Activated CD4-positive, alpha-beta T cell treated with anti-CD3 and anti-CD28 coated beads, Interleukin-2, amount 50 U/mL, for 1 hour (primary cell): ENCODE measurements at regions not wholly inside any gene's neighbourhood (a gene's known extent, or its start where the extent isn't known, plus 50 kb on each side); places are given as distances from the start of the nearest gene placed in this dataset.

Experiments
- DNase-seq: peaks from one replicate; pipeline ENCODE4 v3.0.0-alpha.2; 2020

- no peak for DNase-seq
These were observed 719.6 kb downstream of the BRD1 start for GRCh38 chr22:49107961-49108530.

GRCh38 chr22:49107561-49107960 lies 720.1 kb downstream of the BRD1 start:
- no peak for DNase-seq

- no peak for DNase-seq
These were observed 720.9 kb downstream of the BRD1 start for GRCh38 chr22:49106842-49107152.

GRCh38 chr22:49106096-49106841 lies 721.4 kb downstream of the BRD1 start:
- DNase-seq: no peak

GRCh38 chr22:49104434-49104833 lies 723.2 kb downstream of the BRD1 start:
- no peak for DNase-seq

GRCh38 chr22:49103314-49104059 lies 724.2 kb downstream of the BRD1 start:
- no peak for DNase-seq

- DNase-seq: no peak
These were observed 725.3 kb downstream of the BRD1 start for GRCh38 chr22:49102367-49102766.

GRCh38 chr22:49101873-49102272 lies 725.8 kb downstream of the BRD1 start:
- DNase-seq: no peak

- DNase-seq: no peak
These were observed 726.4 kb downstream of the BRD1 start for GRCh38 chr22:49101225-49101624.

- DNase-seq: no peak
These were observed 726.9 kb downstream of the BRD1 start for GRCh38 chr22:49100773-49101172.

- DNase-seq: no peak
These were observed 727.4 kb downstream of the BRD1 start for GRCh38 chr22:49100316-49100715.

- DNase-seq: no peak
These were observed 728.1 kb downstream of the BRD1 start for GRCh38 chr22:49099496-49100124.

GRCh38 chr22:49099089-49099488 lies 728.6 kb downstream of the BRD1 start:
- DNase-seq: no peak

- DNase-seq: no peak
These were observed 729.7 kb downstream of the BRD1 start for GRCh38 chr22:49097966-49098365.

- DNase-seq: no peak
These were observed 730.3 kb downstream of the BRD1 start for GRCh38 chr22:49097171-49097925.

- no peak for DNase-seq
These were observed 731.2 kb downstream of the BRD1 start for GRCh38 chr22:49096476-49096875.

GRCh38 chr22:49095366-49095765 lies 732.3 kb downstream of the BRD1 start:
- no peak for DNase-seq

- no peak for DNase-seq
These were observed 732.8 kb downstream of the BRD1 start for GRCh38 chr22:49094858-49095257.

- DNase-seq: no peak
These were observed 733.5 kb downstream of the BRD1 start for GRCh38 chr22:49094151-49094550.

- no peak for DNase-seq
These were observed 734.3 kb downstream of the BRD1 start for GRCh38 chr22:49093192-49093880.

GRCh38 chr22:49092716-49093115 lies 735.0 kb downstream of the BRD1 start:
- DNase-seq: no peak

GRCh38 chr22:49091917-49092545 lies 735.6 kb downstream of the BRD1 start:
- no peak for DNase-seq
